Tibial nerve (tissue), 4 donors: ENCODE measurements at regions not wholly inside any gene's neighbourhood (a gene's known extent, or its start where the extent isn't known, plus 50 kb on each side); places are given as distances from the start of the nearest gene placed in this dataset.

ENCODE experiments used
- EP300 ChIP-seq, 2 donors: sonication (generic); formaldehyde crosslinking; IDR thresholded peaks; one replicate each; pipeline ENCODE4 v1.6.1; 2017; ENCODE audit warnings: antibody characterized with exemption in 2 of 2, mild to moderate bottlenecking in 1 of 2
- POLR2A ChIP-seq, 2 donors: fragments of 450-650 bp; IDR thresholded peaks; one replicate each; pipeline ENCODE4 v1.6.1; 2017; ENCODE audit warnings: antibody characterized with exemption in 2 of 2, mild to moderate bottlenecking in 2 of 2, moderate library complexity in 2 of 2
- TF ChIP-seq, protein P1 (sequence below), 5 experiments: fragments of 200-600 bp in 3 of 5; fragments of 450-650 bp in 2 of 5; sonication (generic) in 3 of 5; IDR thresholded peaks; one replicate each; pipeline ENCODE4 v1.5.1; 2016 to 2019; ENCODE audit warnings: antibody characterized with exemption in 5 of 5, mild to moderate bottlenecking in 3 of 5, moderate library complexity in 2 of 5

DNA sequence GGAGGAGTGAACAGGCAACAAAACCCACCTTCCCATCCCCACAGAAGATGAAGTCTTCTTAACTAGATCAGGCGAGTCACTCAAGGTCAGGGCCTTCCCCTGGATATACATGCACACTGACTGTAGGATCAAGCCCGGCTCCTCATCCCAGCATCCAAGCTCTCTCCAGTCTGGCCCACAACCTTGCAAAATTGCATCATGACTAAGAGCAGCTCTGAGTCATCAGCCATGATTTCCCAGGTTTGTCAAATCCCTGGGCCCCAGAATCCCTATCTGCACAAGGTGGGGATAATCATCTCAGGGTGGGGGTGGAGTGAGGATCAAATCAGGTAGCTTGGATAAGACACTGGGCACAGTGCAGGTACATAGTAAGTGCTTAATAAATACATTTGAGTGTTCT, 199.3 kb upstream of the GRIK3 start:
- TF ChIP-seq POLR2A (IDR thresholded peaks at IDR 0.05) (no peak), EP300 (IDR thresholded peaks at IDR 0.05) (no peak)
- TF ChIP-seq, protein P1, sequence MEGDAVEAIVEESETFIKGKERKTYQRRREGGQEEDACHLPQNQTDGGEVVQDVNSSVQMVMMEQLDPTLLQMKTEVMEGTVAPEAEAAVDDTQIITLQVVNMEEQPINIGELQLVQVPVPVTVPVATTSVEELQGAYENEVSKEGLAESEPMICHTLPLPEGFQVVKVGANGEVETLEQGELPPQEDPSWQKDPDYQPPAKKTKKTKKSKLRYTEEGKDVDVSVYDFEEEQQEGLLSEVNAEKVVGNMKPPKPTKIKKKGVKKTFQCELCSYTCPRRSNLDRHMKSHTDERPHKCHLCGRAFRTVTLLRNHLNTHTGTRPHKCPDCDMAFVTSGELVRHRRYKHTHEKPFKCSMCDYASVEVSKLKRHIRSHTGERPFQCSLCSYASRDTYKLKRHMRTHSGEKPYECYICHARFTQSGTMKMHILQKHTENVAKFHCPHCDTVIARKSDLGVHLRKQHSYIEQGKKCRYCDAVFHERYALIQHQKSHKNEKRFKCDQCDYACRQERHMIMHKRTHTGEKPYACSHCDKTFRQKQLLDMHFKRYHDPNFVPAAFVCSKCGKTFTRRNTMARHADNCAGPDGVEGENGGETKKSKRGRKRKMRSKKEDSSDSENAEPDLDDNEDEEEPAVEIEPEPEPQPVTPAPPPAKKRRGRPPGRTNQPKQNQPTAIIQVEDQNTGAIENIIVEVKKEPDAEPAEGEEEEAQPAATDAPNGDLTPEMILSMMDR (IDR thresholded peaks at IDR 0.05) = no peak
